ENCODE measurements at regions not wholly inside any gene's neighbourhood (a gene's known extent, or its start where the extent isn't known, plus 50 kb on each side); places are given as distances from the start of the nearest gene placed in this dataset.

GRCh38 chr13:64239372-64239771 is 2823.7 kb upstream of the PCDH20 start:
- ChIA-PET CTCF (interaction anchor here (0.7 to 0.9 kb wide), 2 partner anchors 15 to 35 kb away, joined by 3 read pairs; no protein-coding TSS in a partner anchor), POLR2A (no interaction called here)
- Histone ChIP-seq H3K9me1 (replicated peaks; ENCODE audit: control insufficient read depth, extremely low read depth, insufficient read depth, low read length) (no peaks in the 10 kb centered on the region), H2AFZ (ENCODE audit: low read depth, low read length) (no peak overlapping the region), H3K79me2 (ENCODE audit: control insufficient read depth, insufficient read depth, low read length) (no peaks in the 10 kb centered on the region), H3K27me3 (ENCODE audit: control insufficient read depth in 2 of 2, insufficient read depth in 2 of 2, low read length in 2 of 2) (no peaks in the 10 kb centered on the region), H3K4me1 (ENCODE audit: control insufficient read depth, extremely low read depth, insufficient read depth, low read length) (peaks cover 16% of the 10 kb centered on the region), H4K20me1 (replicated peaks; ENCODE audit: control insufficient read depth, extremely low read depth, insufficient read depth, low read length) (no peaks in the 10 kb centered on the region), H3K9me3 (replicated peaks; ENCODE audit: control insufficient read depth, insufficient read depth, low read length) (no peaks in the 10 kb centered on the region), H3K9ac (replicated peaks; ENCODE audit: extremely low read depth, insufficient read depth, low read length) (peak overlapping the region; percentile 54), H3K4me3 (replicated peaks in 1 of 3; ENCODE audit: insufficient read depth in 1 of 3, low read depth in 1 of 3, low read length in 3 of 3) (no peak overlapping the region), H3K4me2 (ENCODE audit: insufficient read depth, low read length) (peak overlapping the region; percentile 49), H3K27ac (ENCODE audit: insufficient read depth, low read depth, low read length) (peak overlapping the region; percentile 48), H3K36me3 (ENCODE audit: control insufficient read depth in 2 of 2, extremely low read depth in 1 of 2, insufficient read depth in 2 of 2, low read length in 2 of 2) (no peaks in the 10 kb centered on the region)
- dilution Hi-C loops (cut with MboI; ENCODE audit: extremely low pct_ligation_motif_present, low sequenced_read_pairs) (no loop called here), intact Hi-C loops (cut with micrococcal nuclease) (loop anchor here (5.0 kb wide), 1 partner anchor 1673 kb away; no protein-coding TSS in a partner anchor)
- no peak for FAIRE-seq
- peak; percentile 64 for DNase-seq (ENCODE audit: low read depth, low spot score)
- BruUV-seq (replicated peaks): no TSS peak
- TF ChIP-seq FOS (IDR thresholded peaks at IDR 0.05; ENCODE audit: borderline replicate concordance, insufficient read depth, low read length) (peak; percentile 23), GATA2 (IDR thresholded peaks at IDR 0.05; ENCODE audit: insufficient read depth, insufficient read length, low read depth, low read length) (no peak), JUN (IDR thresholded peaks at IDR 0.05; ENCODE audit: borderline replicate concordance, insufficient read depth, insufficient read length, low read depth) (peak; percentile 51)

- H3K9me1 ChIP-seq (replicated peaks; ENCODE audit: control insufficient read depth, extremely low read depth, insufficient read depth, low read length): no peaks in the 10 kb centered on the region
- H3K4me1 ChIP-seq (ENCODE audit: control insufficient read depth, extremely low read depth, insufficient read depth, low read length): peaks cover 14% of the 10 kb centered on the region
- DNase-seq (ENCODE audit: low read depth, low spot score): peak; percentile 93
- peak; percentile 81 for FAIRE-seq
- dilution Hi-C loops (cut with MboI; ENCODE audit: extremely low pct_ligation_motif_present, low sequenced_read_pairs): no loop called here
- H3K9ac ChIP-seq (replicated peaks; ENCODE audit: extremely low read depth, insufficient read depth, low read length): no peak overlapping the region
- POLR2A ChIA-PET: no interaction called here
- H2AFZ ChIP-seq (ENCODE audit: low read depth, low read length): no peak overlapping the region
- BruUV-seq (replicated peaks): no TSS peak
- H3K4me3 ChIP-seq (replicated peaks in 1 of 3; ENCODE audit: insufficient read depth in 1 of 3, low read depth in 1 of 3, low read length in 3 of 3): no peak overlapping the region
- H3K79me2 ChIP-seq (ENCODE audit: control insufficient read depth, insufficient read depth, low read length): no peaks in the 10 kb centered on the region
- no peaks in the 10 kb centered on the region for H3K9me3 ChIP-seq (replicated peaks; ENCODE audit: control insufficient read depth, insufficient read depth, low read length)
- no peaks in the 10 kb centered on the region for H3K27me3 ChIP-seq (ENCODE audit: control insufficient read depth in 2 of 2, insufficient read depth in 2 of 2, low read length in 2 of 2)
- peak overlapping the region; percentile 61 for H3K27ac ChIP-seq (ENCODE audit: insufficient read depth, low read depth, low read length)
- intact Hi-C loops (cut with micrococcal nuclease): loop anchor here (1.0 to 5.0 kb wide), 5 partner anchors 45 to 489 kb away; no protein-coding TSS in a partner anchor
- H3K4me2 ChIP-seq (ENCODE audit: insufficient read depth, low read length): peak overlapping the region; percentile 2
- CTCF ChIA-PET: no interaction called here
- H3K36me3 ChIP-seq (ENCODE audit: control insufficient read depth in 2 of 2, extremely low read depth in 1 of 2, insufficient read depth in 2 of 2, low read length in 2 of 2): no peaks in the 10 kb centered on the region
- TF ChIP-seq FOS (IDR thresholded peaks at IDR 0.05; ENCODE audit: borderline replicate concordance, insufficient read depth, low read length) (peak; percentile 45), JUN (IDR thresholded peaks at IDR 0.05; ENCODE audit: borderline replicate concordance, insufficient read depth, insufficient read length, low read depth) (peak; percentile 94), MAX (IDR thresholded peaks at IDR 0.05; ENCODE audit: insufficient read depth, insufficient read length) (no peak), POLR2A (IDR thresholded peaks at IDR 0.05; ENCODE audit: low read depth, low read length) (no peak), EZH2 (IDR thresholded peaks at IDR 0.05; ENCODE audit: borderline replicate concordance, low read depth, low read length, severe bottlenecking) (no peak), GATA2 (IDR thresholded peaks at IDR 0.05; ENCODE audit: insufficient read depth, insufficient read length, low read depth, low read length) (peak; percentile 73), MYC (IDR thresholded peaks at IDR 0.05; ENCODE audit: low read depth, low read length) (no peak), POLR2AphosphoS5 (IDR thresholded peaks at IDR 0.05; ENCODE audit: insufficient read depth, low read depth, low read length) (no peak), CTCF (IDR thresholded peaks at IDR 0.05; ENCODE audit: extremely low read depth in 1 of 2, insufficient read depth in 1 of 2, low read depth in 1 of 2, low read length in 2 of 2) (no peak)
- no peaks in the 10 kb centered on the region for H4K20me1 ChIP-seq (replicated peaks; ENCODE audit: control insufficient read depth, extremely low read depth, insufficient read depth, low read length)
Observed at GRCh38 chr13:64234255-64234654, 2818.6 kb upstream of the PCDH20 start.

All from endothelial cell of umbilical vein (primary cell).